Keratinocyte (primary cell): ENCODE measurements at regions not wholly inside any gene's neighbourhood (a gene's known extent, or its start where the extent isn't known, plus 50 kb on each side); places are given as distances from the start of the nearest gene placed in this dataset.

ENCODE experiments used
- DNase-seq: peaks from one replicate; pipeline ENCODE4 v3.0.0-alpha.2; 2011; ENCODE audit warnings: low read depth, missing footprints, low spot score
- FAIRE-seq: peaks from 2 replicates; lab custom pipeline; 2011; peaks lifted over from hg19 to GRCh38; lab: Jason Lieb, UNC
- H2AFZ ChIP-seq: 2 replicates; pipeline ENCODE4 v1.6.0; 2012; ENCODE audit warnings: low read length, control low read depth, inconsistent platforms; ENCODE audit not compliant: control insufficient read depth
- H3K27ac ChIP-seq: 2 replicates; pipeline ENCODE4 v1.5.1; 2011; ENCODE audit warnings: low read length; ENCODE audit not compliant: control insufficient read depth, insufficient read depth
- H3K27me3 ChIP-seq: 3 replicates; pipeline ENCODE4 v1.6.0; 2011; ENCODE audit warnings: low read length; ENCODE audit not compliant: control insufficient read depth, insufficient read depth; ENCODE audit errors: extremely low read depth
- H3K36me3 ChIP-seq, 2 experiments: 2 replicates in 1 of 2; 3 replicates in 1 of 2; pipeline ENCODE4 v1.5.1; 2011; ENCODE audit warnings: low read length in 2 of 2, mild to moderate bottlenecking in 1 of 2; ENCODE audit not compliant: control insufficient read depth in 2 of 2, insufficient read depth in 2 of 2; ENCODE audit errors: extremely low read depth in 1 of 2
- H3K4me1 ChIP-seq: 3 replicates; pipeline ENCODE4 v1.5.1; 2011; ENCODE audit warnings: low read length; ENCODE audit not compliant: control insufficient read depth, insufficient read depth; ENCODE audit errors: extremely low read depth
- H3K4me2 ChIP-seq: 3 replicates; pipeline ENCODE4 v1.6.0; 2011; ENCODE audit warnings: low read depth, low read length; ENCODE audit not compliant: control insufficient read depth, insufficient read depth; ENCODE audit errors: extremely low read depth
- H3K4me3 ChIP-seq, 3 experiments: fragments of 200-600 bp in 1 of 3; sonication (generic) in 1 of 3; 2 replicates in 2 of 3; 3 replicates in 1 of 3; pipeline ENCODE4 v1.5.1; 2011 to 2016; ENCODE audit warnings: low read length in 3 of 3, mild to moderate bottlenecking in 3 of 3, control low read depth in 2 of 3, inconsistent platforms in 1 of 3, low read depth in 1 of 3, mixed read lengths in 1 of 3, mixed run types in 1 of 3, moderate library complexity in 1 of 3; ENCODE audit not compliant: control insufficient read depth in 2 of 3, insufficient read depth in 2 of 3; ENCODE audit errors: extremely low read depth in 1 of 3
- H3K79me2 ChIP-seq: 2 replicates; pipeline ENCODE4 v1.6.0; 2012; ENCODE audit warnings: low read length; ENCODE audit not compliant: control insufficient read depth, insufficient read depth
- H3K9ac ChIP-seq: 3 replicates; pipeline ENCODE4 v1.6.0; 2011; ENCODE audit warnings: low read length; ENCODE audit not compliant: control insufficient read depth, insufficient read depth; ENCODE audit errors: extremely low read depth
- H3K9me1 ChIP-seq: 3 replicates; pipeline ENCODE4 v1.6.0; 2011; ENCODE audit warnings: low read length; ENCODE audit not compliant: control insufficient read depth, insufficient read depth; ENCODE audit errors: extremely low read depth
- H3K9me3 ChIP-seq: 2 replicates; pipeline ENCODE4 v1.5.1; 2012; ENCODE audit warnings: low read depth, low read length; ENCODE audit not compliant: control insufficient read depth
- H4K20me1 ChIP-seq: 3 replicates; pipeline ENCODE4 v1.6.0; 2011; ENCODE audit warnings: low read length; ENCODE audit not compliant: control insufficient read depth, insufficient read depth; ENCODE audit errors: extremely low read depth
- CTCF ChIP-seq, 3 experiments: IDR thresholded peaks in 1 of 3; conservative IDR thresholded peaks in 1 of 3; optimal IDR thresholded peaks in 1 of 3; 2 replicates in 2 of 3; 3 replicates in 1 of 3; pipeline versions ENCODE3 to v1.5.1; 2011; ENCODE audit warnings: low read length in 3 of 3, mild to moderate bottlenecking in 3 of 3, moderate library complexity in 2 of 3, control low read depth in 1 of 3, inconsistent platforms in 1 of 3; ENCODE audit not compliant: insufficient read depth in 2 of 3; ENCODE audit errors: extremely low read depth in 1 of 3
- EZH2 ChIP-seq: IDR thresholded peaks from one replicate; pipeline ENCODE4 v1.6.1; 2012; ENCODE audit warnings: inconsistent platforms, mild to moderate bottlenecking, low read length, moderate library complexity
- dilution Hi-C: fragments of 300-500 bp; cut with MboI; formaldehyde crosslinking; loops from one replicate; pipeline ENCODE4 v1.7.0; 2020; ENCODE audit warnings: low sequenced_read_pairs; ENCODE audit not compliant: extremely low pct_ligation_motif_present

GRCh38 chr3:79872483-79872882, 104.7 kb upstream of the ROBO1 start:
- Histone ChIP-seq H3K27me3 (no peaks in the 10 kb centered on the region), H3K27ac (no peak overlapping the region), H3K9me3 (no peaks in the 10 kb centered on the region), H3K4me2 (no peak overlapping the region), H4K20me1 (no peaks in the 10 kb centered on the region), H2AFZ (no peak overlapping the region), H3K9me1 (no peaks in the 10 kb centered on the region), H3K4me3 (no peak overlapping the region), H3K79me2 (no peaks in the 10 kb centered on the region), H3K36me3 (no peaks in the 10 kb centered on the region), H3K4me1 (no peaks in the 10 kb centered on the region), H3K9ac (no peak overlapping the region)
- DNase-seq (no peak), FAIRE-seq (no peak)
- no peak for TF ChIP-seq EZH2
- TF ChIP-seq CTCF (optimal IDR thresholded peaks at IDR 0.05 in 1 of 3, IDR thresholded peaks at IDR 0.05 in 1 of 3, conservative IDR thresholded peaks at IDR 0.05 in 1 of 3; ENCODE audit: extremely low read depth in 1 of 3, insufficient read depth in 2 of 3, low read length in 3 of 3): no peak
- dilution Hi-C loops: no loop called here

GRCh38 chr3:79871656-79872055, 103.9 kb upstream of the ROBO1 start:
- no peaks in the 10 kb centered on the region for H3K79me2 ChIP-seq
- H3K9me3 ChIP-seq: no peaks in the 10 kb centered on the region
- TF ChIP-seq CTCF (optimal IDR thresholded peaks at IDR 0.05 in 1 of 3, IDR thresholded peaks at IDR 0.05 in 1 of 3, conservative IDR thresholded peaks at IDR 0.05 in 1 of 3; ENCODE audit: extremely low read depth in 1 of 3, insufficient read depth in 2 of 3, low read length in 3 of 3): no peak
- no peak for TF ChIP-seq EZH2
- no peak overlapping the region for H2AFZ ChIP-seq
- H3K4me2 ChIP-seq: no peak overlapping the region
- no peaks in the 10 kb centered on the region for H3K4me1 ChIP-seq
- no peak overlapping the region for H3K27ac ChIP-seq
- no peaks in the 10 kb centered on the region for H3K36me3 ChIP-seq
- FAIRE-seq (no peak), DNase-seq (no peak)
- no peaks in the 10 kb centered on the region for H3K9me1 ChIP-seq
- no peaks in the 10 kb centered on the region for H4K20me1 ChIP-seq
- H3K27me3 ChIP-seq: no peaks in the 10 kb centered on the region
- dilution Hi-C loops: no loop called here
- H3K9ac ChIP-seq: no peak overlapping the region
- H3K4me3 ChIP-seq: no peak overlapping the region
